SU-DHL-6 (cell line): ENCODE measurements at regions not wholly inside any gene's neighbourhood (a gene's known extent, or its start where the extent isn't known, plus 50 kb on each side); places are given as distances from the start of the nearest gene placed in this dataset.

Experiments used
- EZH2phosphoT487 ChIP-seq: fragments of 200-600 bp; sonication (generic), shearing (Covaris generic); conservative IDR thresholded peaks from 2 replicates; pipeline ENCODE4 v1.6.1; 2018; ENCODE audit warnings: mild to moderate bottlenecking, antibody characterized with exemption, low read length, moderate library complexity, mixed read lengths
- TF ChIP-seq, protein P1 (sequence below): fragments of 200-600 bp; sonication (generic); IDR thresholded peaks from one replicate; pipeline ENCODE4 v1.5.1; 2017; ENCODE audit warnings: antibody characterized with exemption, mild to moderate bottlenecking, low read length, moderate library complexity; ENCODE audit not compliant: insufficient read depth, poor library complexity, severe bottlenecking

DNA sequence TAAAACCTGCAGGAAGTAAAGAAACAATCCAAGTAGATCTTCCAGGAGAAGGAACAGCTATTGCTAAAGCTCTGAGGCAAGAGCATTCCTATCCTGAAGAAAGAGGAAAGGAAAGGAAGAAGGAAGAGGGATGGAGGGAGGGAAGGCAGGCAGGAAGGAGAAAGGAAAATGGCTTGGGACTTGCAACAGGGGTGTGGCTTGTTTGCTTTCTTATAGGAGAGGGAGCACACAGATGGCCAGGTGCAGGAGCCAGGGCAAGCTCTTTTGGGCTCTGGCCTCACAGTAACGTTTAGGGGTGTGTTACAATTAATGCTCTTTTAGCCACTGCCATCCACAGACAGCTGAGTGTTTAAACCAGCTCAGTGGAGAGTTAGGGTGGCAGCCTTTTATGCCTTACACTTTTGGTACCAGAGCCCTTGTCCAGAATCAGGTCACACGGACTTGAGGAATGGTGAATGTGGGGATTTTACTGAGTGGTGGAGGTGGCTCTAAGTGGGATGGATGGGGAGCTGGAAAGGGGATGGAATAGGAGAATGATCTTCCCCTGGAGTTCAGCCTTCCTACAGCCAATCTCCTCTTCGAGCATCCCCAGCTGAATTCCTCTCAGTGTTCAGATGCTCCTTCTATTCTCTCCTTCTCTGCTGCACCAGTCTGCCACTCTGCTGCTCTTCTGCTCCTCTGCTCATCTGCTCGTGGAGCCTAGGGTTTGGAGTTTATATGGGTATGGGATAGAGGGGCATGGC lies 108.7 kb upstream of the SLC39A10 start:
- TF ChIP-seq, protein P1, sequence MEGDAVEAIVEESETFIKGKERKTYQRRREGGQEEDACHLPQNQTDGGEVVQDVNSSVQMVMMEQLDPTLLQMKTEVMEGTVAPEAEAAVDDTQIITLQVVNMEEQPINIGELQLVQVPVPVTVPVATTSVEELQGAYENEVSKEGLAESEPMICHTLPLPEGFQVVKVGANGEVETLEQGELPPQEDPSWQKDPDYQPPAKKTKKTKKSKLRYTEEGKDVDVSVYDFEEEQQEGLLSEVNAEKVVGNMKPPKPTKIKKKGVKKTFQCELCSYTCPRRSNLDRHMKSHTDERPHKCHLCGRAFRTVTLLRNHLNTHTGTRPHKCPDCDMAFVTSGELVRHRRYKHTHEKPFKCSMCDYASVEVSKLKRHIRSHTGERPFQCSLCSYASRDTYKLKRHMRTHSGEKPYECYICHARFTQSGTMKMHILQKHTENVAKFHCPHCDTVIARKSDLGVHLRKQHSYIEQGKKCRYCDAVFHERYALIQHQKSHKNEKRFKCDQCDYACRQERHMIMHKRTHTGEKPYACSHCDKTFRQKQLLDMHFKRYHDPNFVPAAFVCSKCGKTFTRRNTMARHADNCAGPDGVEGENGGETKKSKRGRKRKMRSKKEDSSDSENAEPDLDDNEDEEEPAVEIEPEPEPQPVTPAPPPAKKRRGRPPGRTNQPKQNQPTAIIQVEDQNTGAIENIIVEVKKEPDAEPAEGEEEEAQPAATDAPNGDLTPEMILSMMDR = no peak
- TF ChIP-seq EZH2phosphoT487 = no peak
